ENCODE measurements at regions not wholly inside any gene's neighbourhood (a gene's known extent, or its start where the extent isn't known, plus 50 kb on each side); places are given as distances from the start of the nearest gene placed in this dataset.

DNA sequence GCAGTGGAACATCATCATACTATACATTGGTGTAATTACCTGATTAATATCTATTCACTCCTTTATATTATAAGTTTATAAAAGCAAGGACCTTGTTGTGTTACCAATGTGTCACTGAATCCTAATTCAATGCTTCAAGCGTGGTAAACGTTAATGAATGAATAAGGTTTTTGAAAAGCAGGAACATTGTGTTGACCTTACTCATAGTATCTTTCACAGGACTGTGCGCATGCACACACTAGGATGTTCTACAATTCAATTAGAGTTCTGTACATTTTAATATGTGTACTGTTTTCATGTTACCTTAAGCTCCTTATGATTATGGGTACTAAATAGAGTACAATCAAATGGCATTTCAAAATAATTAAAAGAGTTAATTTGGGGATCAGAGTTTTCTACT is 578.5 kb downstream of the BMP2 start:
- no peak for DNase-seq (ENCODE audit: low spot score)

DNA sequence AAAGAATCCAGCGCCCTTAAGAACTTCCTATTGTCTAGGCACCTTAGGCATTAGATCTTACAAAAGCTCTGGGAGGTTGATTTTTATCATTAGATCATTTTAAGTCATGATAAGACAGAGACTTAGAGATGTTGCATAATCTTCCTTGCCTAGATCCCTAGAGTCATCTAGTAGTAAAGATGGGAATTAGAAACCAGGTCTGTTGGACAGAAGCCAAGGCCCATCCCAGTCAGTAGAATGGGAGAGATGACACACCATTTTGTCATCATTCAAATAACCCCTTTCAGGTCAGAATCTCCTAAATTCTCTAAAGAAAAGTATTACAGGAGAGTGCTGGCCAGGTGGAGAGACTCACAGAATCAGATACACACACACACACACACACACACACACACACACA is 579.1 kb downstream of the BMP2 start:
- DNase-seq (ENCODE audit: low spot score) = no peak

DNA sequence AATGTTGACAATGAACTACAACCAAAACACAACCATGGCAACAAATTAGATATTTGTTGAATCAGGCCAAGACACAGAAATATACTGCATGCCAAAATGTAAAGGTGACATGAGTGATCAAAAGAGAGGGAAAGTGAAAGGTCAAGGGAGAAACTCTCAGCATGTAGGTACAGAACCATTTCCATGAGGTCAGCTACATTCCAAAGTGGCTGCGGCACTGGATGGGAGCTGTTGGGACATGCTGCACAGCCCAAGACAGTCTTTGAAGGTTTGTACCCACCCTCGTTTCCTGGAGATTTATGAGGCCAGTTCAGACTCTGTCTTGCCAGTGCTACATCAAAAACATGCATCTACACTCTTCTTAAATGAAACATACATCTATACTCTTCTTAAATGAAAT is 579.9 kb downstream of the BMP2 start:
- DNase-seq (ENCODE audit: low spot score) = no peak

DNA sequence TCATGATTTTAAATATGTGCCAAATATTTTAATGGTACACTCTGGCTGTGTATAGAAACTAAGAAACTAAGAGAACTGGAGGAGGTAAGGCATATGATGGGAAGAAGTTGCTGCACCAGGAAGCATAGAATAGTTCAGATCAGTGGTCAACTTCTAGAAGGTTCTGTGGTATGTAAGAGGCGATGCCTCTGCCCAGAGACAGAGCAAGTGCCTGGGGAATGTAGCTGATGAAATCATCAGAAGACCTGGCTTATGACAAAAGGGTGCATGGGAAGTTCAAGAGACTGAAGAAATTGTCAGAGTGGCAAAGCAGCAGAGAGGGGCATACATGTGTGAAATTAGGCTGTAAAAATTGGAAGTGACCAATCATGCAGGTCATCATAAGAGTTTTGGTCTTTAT is 580.8 kb downstream of the BMP2 start:
- no peak for DNase-seq (ENCODE audit: low spot score)

DNA sequence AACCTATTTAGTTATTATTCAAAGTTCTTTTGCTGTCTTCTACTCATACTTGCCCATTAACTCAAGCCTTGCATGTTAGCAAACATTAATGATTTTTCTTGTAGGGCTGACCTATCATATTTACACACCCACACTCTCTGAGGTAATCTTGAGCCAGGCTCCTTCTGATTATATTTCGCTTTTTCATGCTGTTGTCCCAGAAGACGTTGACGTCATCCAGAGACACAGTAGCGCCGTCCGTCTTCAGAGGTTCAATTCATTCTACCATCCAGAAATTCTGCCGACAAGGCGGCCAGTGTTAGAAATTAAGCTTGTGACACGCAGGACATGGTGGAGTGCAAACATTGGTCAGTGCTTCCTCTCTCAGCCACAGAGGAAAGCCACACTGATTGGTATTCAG is 584.7 kb downstream of the BMP2 start:
- DNase-seq (ENCODE audit: low spot score) = no peak

DNA sequence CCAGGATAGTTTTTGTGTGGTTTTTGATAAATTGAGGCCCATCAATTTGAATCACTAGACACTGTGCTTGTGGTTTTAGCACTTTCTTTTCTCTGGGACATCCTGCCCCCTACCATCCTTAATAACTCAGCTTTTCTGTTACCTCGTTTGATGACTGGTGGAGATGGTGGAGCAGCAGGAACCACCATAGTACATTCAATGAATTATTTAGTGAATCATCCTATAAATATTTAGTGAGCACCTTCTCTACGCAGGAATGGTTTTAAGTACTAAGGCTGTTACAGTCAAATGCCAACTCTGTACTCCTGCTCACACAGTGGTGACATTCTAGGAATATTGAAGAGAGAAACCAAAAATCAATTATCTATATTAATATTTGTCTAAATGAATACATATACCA is 585.2 kb downstream of the HAO1 start:
- DNase-seq (ENCODE audit: low spot score) = no peak

DNA sequence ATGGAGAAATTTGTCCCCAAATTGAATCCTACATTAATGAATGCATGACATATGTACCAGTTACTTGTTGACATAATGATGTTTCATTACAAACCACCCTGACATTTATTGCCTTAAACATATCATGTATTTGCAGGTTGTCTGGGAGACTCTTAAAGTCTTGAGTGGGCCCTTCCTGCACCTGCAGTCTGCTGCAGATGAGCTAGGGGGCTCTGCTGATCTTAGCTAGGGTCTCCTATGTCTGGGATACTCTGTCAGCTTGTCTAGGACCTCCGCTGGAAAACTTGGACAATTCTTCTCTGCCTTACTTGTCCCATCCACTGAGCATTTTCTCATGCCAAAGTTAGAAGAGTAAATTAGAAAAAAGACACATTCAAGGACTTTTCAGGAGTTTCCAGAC is 581.6 kb downstream of the HAO1 start:
- DNase-seq (ENCODE audit: low spot score) = no peak

DNA sequence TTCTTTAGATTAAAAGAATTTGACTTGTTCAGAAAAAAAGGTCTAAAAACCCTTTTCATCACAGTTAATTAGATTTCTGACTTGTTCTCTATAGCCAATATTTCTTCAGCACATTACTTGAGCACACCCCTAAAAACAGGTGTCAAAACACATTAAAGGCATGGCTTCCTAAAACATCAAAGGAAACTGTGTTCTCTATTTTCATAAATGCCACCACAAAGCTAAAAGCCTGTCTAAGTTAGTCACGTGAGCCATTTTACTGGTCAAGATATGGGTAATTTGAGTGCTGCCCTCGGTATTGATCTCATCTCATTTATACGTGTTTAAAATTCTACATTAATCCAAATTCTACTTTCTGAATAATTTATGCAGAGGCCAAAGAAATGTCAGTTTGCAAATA is 580.5 kb downstream of the HAO1 start:
- no peak for DNase-seq (ENCODE audit: low spot score)

DNA sequence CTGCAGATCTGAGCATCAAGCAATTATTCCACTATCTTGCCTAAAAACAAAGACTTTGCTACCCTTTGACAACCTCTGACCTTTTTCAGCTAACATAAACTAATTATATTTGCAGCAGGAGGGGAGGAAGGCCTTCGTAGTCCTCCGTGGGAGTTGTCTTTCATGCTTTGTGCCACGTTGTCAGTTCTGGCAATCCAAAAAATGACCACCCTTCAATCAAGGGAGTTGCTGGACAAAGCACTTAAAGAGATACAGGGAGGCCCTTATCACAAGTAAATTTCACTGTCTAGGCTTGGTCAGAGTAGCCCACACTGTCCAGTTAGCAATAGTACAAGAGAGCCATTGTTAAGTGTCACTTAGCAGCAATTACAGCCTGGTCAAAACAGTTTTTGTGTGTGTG is 578.9 kb downstream of the HAO1 start:
- no peak for DNase-seq (ENCODE audit: low spot score)

DNA sequence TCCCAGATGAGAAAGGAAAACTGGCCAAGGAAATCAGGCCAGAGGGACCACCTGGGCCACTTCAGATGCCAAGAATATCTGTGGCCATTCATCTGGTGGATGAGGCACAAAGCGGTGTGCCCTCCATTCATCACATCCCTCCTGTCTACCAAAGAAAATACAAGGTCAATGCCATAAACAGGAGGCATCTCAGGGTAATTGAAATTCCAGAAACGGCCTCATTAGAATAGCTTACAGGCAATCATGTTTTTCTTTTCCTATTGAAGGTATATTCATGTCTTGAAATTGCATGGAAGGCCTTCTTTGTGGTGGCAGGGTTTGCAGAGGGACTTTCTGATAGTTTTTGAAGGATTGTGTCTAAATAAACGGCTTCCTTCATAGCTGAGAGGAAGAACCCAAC is 578.3 kb downstream of the HAO1 start:
- no peak for DNase-seq (ENCODE audit: low spot score)

DNA sequence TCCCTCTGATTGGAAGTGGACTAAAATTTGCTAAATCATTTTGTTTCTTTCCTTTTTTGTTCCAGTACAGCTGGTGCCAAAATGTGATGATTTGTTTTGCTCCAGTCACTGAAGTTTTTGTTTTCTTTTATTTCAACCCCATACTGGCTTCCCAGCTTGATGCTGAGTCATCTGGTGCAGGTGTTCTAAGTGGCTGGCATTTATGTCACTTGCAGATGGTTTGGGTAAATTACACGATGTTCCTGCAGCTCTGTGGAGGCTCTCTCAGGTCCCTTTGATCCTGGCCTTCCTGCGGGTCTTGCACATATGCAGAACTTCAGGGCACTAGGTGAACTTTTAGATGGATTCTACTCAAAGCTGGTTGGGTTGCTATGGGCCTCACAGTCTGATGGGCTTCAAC is 577.7 kb downstream of the HAO1 start:
- no peak for DNase-seq (ENCODE audit: low spot score)

DNA sequence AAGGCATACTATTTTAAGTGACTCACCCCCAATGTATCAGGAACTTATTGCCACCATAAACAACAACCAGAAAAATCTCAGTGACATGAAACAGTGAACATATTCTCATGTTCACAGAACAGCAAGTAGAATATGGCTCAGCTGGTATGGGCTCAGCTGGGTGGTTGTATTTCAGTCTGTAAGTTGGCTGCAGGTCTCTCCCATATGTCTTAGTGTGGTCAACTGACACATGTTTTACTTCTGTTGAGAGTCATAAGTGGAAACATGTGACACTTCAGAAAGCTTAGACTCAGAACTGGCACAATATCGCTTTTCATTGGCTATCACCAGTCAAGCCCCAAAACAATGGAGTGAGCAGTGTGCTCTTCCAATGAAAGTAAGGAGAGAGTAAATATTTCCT is 574.1 kb downstream of the HAO1 start:
- no peak for DNase-seq (ENCODE audit: low spot score)

DNA sequence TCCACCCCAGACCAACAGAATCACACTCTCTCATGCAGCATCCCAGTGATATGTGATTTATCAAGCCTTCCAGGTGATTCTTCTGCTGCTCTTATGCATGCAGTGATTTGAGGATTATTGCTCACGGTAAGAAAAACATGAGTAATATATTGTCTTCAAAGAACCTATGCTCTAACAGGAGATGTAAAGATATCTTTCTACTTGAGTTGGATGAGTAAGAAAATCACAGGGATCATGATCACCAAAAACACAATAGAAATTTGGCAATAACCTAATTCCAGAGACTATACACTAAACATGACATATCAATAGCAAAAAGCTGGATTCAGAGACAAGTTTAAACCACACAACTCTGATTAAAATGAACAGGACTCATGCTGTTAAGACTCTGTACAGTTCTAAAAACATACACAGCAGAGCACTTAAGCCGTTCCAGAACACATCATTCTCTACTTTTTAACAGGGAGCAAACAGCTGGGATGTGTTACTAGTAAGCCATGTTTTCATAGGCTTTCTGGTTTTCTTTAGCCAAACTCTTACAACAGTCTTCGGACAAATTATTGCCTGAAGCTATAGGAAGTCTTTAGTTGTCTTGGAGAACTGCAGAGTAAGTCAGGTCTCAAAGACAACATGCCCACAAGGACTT is 568.6 kb downstream of the HAO1 start:
- no peak for DNase-seq (ENCODE audit: low spot score)

DNA sequence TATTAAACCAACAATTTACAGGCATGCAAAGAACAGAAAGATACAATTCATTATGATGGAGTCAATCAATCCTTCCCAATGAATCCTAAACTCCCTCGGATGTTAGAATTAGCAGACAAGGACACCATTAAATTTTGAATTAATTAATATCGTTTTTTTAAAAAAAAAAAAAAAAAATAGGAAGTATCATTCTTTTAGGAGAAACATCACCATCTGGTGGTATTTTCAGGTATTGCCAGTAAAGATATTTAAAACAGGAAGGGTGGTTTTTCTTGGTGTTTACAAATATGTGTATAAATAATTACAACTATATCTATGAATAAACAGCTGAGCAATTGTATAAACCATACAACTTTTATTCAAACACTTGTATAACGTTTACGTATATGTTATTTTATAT is 564.4 kb downstream of the HAO1 start:
- no peak for DNase-seq (ENCODE audit: low spot score)

DNA sequence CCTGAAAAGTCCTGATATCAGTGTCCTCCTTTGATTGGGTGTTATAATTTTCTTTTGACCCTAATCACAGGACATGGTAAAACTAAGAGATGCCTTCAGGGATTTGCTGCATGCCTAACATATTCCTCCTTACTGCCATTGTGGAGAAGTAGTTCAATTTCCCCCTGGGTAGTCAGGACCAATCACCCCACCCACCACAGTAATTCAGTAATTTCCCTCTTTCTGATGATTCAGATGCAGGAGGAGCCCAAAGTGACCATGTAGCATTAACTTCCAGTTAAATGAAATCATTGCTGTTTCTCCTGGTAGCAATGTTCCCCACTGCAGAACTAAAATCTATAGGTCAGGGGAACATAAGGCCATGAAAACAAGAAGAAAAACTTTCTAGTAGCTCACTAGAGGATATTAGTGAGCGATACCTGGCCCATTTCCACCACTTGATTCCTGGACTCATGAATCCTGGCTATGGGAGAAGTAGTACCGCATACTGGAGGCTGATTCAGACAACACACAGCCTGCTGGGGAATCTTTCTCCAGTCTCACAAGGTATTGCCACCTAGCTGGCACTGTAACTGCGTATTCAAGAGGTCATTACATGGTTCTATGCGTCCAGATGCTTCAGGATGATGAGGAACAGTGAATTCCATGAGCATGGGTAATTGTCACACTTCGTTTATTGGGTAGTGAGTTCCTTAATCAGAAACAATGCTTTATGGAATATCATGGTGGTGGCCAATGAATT is 561.2 kb downstream of the HAO1 start:
- DNase-seq (ENCODE audit: low spot score) = no peak

DNA sequence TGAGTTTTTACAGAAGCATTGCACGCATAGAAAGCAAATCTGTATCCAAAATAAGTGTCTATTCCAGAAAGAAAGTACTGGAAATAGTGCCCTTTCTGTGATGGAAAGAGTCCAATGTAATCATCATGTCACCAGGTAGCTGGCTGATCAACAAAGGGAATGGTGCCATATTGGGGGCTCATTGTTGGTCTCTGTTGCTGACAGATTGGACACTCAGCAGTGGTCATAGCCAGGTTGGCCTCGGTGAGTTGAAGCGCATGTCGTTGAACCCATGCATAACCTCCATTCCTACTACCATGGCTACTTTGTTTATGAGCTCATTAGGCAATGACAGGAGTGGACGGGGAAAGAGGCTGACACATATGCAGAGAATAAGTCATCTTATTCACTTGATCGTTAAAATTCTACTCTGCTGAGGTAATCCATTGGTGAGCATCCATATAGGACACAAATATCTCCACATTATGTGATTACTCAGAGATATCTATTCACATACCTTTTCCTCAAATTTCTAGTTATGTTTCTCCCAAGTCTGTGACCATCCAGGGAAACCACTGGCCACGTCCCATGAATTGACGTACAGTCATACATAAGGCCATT is 560.5 kb downstream of the HAO1 start:
- no peak for DNase-seq (ENCODE audit: low spot score)

DNA sequence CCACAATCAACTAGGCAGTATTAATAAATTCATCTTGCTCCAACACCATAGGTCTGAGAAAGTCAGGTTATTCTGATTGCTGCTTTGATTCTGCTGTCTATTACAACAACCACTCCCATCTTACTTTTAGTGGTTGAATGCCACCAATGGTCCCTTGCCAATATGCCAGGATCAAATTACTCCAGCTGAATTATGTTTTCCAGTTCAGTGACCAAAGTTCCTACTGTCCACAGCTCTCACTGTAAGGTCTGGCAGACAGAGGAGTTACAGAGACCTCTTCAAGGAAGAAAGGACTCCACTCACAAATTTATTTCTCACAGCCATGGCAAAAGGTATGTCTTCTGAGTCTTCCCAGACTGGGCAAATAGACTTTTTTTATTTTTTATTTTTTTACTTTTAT is 557.0 kb downstream of the HAO1 start:
- no peak for DNase-seq (ENCODE audit: low spot score)

DNA sequence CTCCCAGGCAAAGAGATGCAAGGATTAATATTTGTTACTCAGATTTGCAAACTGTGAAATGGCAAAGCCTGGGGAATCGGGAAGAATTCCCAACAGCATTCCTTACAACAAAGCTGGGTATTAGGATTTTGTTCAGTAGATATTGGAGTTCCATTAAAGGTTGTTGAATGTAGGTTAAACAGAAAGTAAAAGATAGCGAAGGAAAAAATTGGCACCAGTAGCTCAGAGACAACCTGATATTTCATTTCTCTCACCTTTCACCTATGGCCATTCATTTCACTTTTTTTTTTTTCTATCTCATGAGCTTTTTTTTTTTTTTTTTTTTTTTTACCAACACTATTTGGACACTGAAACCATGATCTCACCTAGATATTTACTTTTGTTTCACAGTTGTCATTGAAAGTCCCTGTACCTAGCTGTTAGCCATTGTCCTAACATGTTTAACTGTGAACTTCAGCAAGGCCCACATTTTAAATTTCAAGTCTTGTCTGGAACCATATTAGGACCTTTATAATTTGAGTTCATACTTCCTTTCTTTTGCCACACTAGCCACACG is 552.5 kb downstream of the HAO1 start:
- no peak for DNase-seq (ENCODE audit: low spot score)

DNA sequence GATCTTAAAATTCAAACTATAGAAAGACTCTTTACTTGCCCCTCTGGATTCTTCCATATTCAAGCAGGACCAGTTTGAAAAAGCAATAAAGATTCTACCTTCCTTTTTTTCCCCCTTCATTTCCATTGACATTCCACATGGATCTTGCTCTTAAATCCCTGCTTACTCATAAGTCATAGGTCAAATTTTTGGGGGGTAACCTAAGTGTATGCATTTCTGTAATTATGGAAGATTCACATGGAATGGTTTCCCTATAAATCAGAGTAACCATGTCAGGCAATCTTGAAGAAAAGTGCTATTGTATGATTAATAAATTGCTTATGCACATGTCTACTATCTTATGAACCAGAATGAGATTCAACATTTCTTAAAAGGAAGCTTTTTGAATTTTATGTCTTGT is 551.0 kb downstream of the HAO1 start:
- DNase-seq (ENCODE audit: low spot score) = no peak

DNA sequence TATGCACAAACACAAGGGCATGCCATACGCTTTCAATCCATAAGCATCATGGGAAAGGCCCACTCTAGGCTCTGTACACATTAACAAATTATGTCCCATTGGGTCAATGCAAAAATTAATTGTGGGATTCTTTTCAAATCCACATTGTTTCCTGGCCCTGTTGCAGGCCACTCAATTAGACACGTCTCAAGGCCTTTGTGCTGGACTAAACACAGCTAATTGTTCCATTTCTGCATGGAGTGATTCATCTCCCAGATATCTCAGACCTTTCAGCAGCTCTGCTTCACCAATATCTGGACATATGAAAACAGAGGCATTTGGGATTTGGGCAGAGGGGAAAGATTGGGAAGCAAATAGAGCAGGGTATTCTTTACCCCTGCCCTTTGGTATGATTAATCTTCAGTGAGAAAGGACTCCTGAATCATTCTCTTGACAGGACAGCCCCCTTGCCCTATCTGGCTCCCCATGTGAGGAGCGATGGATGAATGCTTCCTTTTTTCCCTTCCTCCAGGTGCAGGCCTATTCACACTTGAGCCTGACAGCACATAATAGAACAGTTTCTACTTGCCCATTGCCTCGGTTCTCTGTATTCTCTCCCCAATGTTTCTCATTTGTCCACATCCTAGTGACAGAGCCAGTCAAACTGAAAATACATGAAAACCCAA is 547.6 kb downstream of the HAO1 start:
- no peak for DNase-seq (ENCODE audit: low spot score)

DNA sequence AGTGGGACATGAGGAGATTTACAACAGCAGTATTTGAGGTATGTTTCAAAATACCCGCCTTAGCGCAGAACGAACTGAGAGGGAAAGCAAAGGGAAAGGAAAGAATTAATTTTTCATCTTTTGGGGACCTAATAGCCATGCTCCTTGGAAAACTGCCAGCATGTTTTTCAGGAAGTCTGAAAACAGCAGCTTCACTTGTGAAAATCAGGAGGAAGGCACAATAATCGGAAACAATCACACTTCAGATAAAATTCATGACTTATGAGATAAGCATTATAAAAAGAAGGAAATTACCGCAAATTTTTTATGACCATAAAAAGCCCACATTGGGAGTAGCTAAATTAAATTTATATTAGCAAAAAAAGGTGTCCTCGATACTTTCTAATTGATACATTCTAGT is 541.1 kb downstream of the HAO1 start:
- DNase-seq (ENCODE audit: low spot score) = no peak

DNA sequence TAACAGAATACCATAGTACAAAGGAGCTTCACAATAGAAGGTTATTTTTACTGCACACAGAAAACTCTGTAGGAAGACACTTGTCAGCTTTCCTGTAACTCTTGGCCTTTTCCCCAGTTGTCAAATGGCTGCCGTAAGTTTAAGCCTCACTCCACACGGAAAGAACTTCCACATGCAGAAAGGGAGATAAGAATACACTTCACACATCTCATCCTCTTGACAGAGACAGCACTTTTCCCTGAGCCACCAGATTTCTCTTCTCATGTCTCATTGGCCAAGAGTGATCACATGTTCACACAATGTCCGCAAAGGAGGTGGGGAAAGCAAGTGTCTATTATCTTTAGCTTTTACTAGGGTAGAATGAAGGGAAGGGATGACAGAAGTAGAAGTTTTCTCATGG is 540.7 kb downstream of the HAO1 start:
- no peak for DNase-seq (ENCODE audit: low spot score)

DNA sequence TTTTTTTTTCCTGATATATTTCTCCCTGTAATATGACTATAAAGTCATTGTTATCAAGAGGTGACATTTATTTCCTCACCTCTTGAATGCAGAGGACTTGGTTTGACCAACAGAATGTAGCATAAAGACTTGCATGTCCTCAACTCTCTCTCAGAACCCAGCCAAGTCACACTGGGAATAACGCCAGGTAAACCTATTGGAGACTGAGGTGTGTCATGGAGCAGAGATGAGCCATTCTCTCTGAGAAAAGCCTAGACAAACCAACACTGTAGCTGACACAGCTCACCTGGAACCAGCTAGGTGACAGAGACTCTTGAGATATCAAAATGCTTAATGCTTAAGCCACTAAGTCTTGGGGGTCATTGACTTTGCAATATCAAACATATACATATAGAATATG is 533.6 kb downstream of the HAO1 start:
- no peak for DNase-seq (ENCODE audit: low spot score)

Measured in H4 (cell line).